ENCODE measurements at regions not wholly inside any gene's neighbourhood (a gene's known extent, or its start where the extent isn't known, plus 50 kb on each side); places are given as distances from the start of the nearest gene placed in this dataset.
"Not testable (repeated sequence)": the region's sequence is repeated elsewhere in the genome, so short reads cannot be mapped to it uniquely, and the experiment has no call there.

DNA sequence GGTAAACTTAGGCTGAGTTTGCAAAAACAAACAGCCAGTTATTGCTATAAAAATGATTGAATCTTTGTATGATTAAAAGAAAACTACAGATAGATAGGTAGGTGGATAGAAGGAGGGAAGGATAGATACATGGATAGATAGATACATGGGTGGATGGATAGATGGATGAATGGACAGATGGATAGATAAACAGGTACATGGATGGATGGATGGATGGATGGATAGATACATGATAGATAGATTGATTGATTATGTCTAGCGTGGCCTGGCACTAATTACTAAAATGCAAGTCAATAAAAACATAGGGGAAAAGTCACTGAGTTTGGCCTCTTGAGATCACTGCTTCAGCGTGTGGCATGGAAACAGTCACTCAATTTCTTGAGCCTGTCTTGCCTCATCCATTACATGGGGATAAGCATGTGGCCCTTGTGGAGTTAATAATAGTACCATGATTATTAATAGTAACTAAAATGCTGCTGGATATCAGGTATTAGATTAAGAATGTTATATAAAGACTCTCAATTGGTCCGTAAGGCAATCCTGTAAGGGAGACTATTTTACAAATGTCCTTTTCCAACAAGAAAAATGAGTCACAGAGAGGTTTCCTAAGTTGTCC is 184.9 kb downstream of the HS3ST3A1 start:
- Mint-ChIP-seq H3K4me1 (no peaks in the 10 kb centered on the region), H3K27me3 (peaks cover 12% of the 10 kb centered on the region), H3K4me3 (no peak overlapping the region), H3K36me3 (no peaks in the 10 kb centered on the region), H3K27ac (no peak overlapping the region), H3K9me3 (peaks cover 4% of the 10 kb centered on the region)
- no peak for DNase-seq (ENCODE audit: low spot score in 2 of 2)
- no peak for ATAC-seq (ENCODE audit: low read depth)

DNA sequence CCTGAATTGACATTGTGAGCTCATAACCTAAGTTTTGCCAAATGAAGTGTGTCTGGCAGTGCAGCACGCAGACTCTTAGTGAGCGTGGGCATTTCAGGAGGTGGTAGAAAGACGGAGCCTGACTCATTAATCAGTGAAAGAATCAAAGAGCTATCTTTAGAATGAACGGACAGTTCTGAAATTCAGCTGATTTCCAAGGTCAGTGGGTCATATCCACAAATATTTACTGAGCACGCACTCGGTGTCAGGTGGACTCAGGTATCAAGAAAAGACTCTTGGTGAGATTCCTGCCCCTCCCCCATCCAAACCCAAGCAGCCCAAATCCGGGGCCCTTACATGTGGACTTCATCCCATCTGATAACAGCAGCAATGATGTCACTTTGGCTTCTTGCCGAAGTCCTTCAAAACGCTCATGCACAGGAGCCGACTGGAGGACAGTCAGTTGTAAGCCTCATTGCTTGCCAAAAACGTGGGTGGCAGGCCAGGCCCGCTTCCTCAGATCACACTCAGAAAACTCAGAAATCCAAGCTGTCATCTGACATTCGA is 185.8 kb downstream of the HS3ST3A1 start:
- Mint-ChIP-seq H3K27me3 (peaks cover 9% of the 10 kb centered on the region), H3K9me3 (peaks cover 4% of the 10 kb centered on the region), H3K27ac (no peak overlapping the region), H3K4me1 (no peaks in the 10 kb centered on the region), H3K36me3 (no peaks in the 10 kb centered on the region), H3K4me3 (no peak overlapping the region)
- ATAC-seq (ENCODE audit: low read depth) (no peak), DNase-seq (ENCODE audit: low spot score in 2 of 2) (no peak)

DNA sequence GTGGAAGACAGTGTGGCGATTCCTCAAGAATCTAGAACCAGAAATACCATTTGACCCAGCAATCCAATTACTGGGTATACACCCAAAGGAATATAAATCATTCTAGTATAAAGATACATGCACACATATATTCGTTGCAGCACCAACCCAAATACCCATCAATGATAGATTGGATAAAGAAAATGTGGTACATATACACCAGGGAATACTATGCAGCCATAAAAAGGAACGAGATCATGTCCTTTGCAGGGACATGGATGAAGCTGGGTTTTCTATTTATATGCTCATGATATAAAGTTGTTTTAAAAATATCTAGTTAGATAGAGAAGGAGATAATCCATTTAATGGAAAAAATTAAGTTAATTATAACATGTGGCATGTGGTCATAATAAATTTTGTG is 186.5 kb downstream of the HS3ST3A1 start:
- ATAC-seq (ENCODE audit: low read depth); DNase-seq (ENCODE audit: low spot score in 2 of 2); H3K36me3 Mint-ChIP-seq; H3K4me3 Mint-ChIP-seq; H3K4me1 Mint-ChIP-seq; H3K9me3 Mint-ChIP-seq; H3K27ac Mint-ChIP-seq; H3K27me3 Mint-ChIP-seq: not testable (repeated sequence)

DNA sequence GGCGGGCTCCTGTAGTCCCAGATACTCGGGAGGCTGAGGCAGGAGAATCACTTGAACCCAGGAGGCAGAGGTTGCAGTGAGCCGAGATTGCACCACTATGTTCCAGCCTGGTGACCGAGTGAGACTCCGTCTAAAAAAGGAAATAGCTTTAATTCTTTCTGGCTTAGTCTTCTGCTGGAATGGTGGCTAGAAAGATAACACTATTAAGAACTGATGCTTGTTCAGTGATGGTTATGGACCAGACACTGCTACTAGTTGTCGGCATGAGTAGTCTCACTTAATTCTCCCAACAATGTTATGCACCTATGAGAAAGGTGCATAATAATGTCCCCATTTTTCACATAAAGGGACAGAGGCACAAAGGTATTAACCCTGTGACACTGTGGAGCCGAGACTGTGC is 188.7 kb downstream of the HS3ST3A1 start:
- H3K27me3 Mint-ChIP-seq: peaks cover 2% of the 10 kb centered on the region
- DNase-seq (ENCODE audit: low spot score in 2 of 2): no peak
- ATAC-seq (ENCODE audit: low read depth): no peak
- no peaks in the 10 kb centered on the region for H3K4me1 Mint-ChIP-seq
- peaks cover 2% of the 10 kb centered on the region for H3K9me3 Mint-ChIP-seq
- no peak overlapping the region for H3K27ac Mint-ChIP-seq
- H3K4me3 Mint-ChIP-seq: no peak overlapping the region
- no peaks in the 10 kb centered on the region for H3K36me3 Mint-ChIP-seq

DNA sequence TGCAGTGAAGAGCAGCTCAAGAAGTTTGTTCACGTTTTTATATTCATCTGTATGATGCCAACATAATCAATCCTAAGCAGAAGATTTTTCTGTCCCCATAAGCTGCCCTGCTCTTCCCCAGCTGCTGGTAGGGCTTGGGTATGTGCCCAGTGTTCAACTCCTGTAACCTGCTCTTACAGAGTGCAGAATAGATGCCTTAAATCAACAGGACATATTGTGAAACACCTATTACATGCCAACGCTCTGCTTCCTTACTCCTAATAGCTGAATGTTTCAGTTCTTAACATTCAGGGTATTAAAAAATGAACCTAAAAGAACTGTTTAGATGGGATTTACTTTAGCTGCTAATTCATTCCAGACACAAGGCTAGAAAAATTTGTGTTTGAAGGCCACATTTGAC is 190.9 kb downstream of the HS3ST3A1 start:
- no peaks in the 10 kb centered on the region for H3K4me1 Mint-ChIP-seq
- H3K27me3 Mint-ChIP-seq: no peaks in the 10 kb centered on the region
- H3K27ac Mint-ChIP-seq: no peak overlapping the region
- no peaks in the 10 kb centered on the region for H3K36me3 Mint-ChIP-seq
- H3K9me3 Mint-ChIP-seq: no peaks in the 10 kb centered on the region
- no peak for ATAC-seq (ENCODE audit: low read depth)
- H3K4me3 Mint-ChIP-seq: no peak overlapping the region
- no peak for DNase-seq (ENCODE audit: low spot score in 2 of 2)

DNA sequence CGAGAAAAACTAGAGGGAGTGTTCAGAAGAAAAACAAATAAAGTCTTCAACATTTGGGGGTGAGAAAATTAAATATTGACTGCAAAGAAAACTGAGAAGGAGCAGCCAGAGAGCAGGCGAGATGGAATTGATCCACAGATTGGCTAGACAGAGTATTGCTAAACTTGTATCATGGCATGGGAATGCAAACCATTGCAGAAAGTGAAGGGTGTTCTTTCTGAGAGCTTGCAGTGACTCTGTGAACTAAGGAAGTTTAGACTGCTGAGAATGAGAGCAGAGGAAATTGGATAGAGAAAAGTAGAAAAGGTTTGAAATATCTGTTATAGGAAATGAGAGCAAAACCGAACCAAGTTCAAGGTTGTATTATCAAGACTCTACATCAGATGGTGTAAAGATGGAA is 191.5 kb downstream of the HS3ST3A1 start:
- no peak overlapping the region for H3K4me3 Mint-ChIP-seq
- ATAC-seq (ENCODE audit: low read depth): no peak

DNA sequence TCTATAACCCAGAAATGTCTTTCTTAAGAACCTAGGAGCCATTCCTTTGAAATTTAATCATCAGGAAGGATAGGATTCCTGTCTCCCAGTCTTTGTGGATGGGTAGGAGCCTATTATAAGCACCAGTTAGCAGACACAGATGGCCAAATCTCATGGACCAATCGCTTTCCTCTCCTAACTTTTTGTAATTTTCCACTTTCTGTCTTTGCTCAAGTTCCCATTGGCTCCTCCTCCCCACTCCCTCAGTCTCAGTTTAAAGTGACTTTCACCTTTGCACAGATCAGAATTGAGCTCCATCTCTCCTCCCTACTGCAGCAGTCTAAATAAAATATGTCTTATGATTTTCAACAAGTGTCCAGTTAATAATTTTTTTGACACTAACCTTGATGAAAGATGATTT is 192.3 kb downstream of the HS3ST3A1 start:
- Mint-ChIP-seq H3K4me1 (no peaks in the 10 kb centered on the region), H3K36me3 (no peaks in the 10 kb centered on the region), H3K27me3 (no peaks in the 10 kb centered on the region), H3K9me3 (no peaks in the 10 kb centered on the region), H3K4me3 (no peak overlapping the region), H3K27ac (no peak overlapping the region)
- DNase-seq (ENCODE audit: low spot score in 2 of 2): no peak
- no peak for ATAC-seq (ENCODE audit: low read depth)

More for the DNA sequence above, 191.5 kb downstream of the HS3ST3A1 start:
- Mint-ChIP-seq H3K27me3 (no peaks in the 10 kb centered on the region), H3K36me3 (no peaks in the 10 kb centered on the region), H3K4me1 (no peaks in the 10 kb centered on the region), H3K27ac (no peak overlapping the region), H3K9me3 (no peaks in the 10 kb centered on the region)
- DNase-seq (ENCODE audit: low spot score in 2 of 2): no peak

DNA sequence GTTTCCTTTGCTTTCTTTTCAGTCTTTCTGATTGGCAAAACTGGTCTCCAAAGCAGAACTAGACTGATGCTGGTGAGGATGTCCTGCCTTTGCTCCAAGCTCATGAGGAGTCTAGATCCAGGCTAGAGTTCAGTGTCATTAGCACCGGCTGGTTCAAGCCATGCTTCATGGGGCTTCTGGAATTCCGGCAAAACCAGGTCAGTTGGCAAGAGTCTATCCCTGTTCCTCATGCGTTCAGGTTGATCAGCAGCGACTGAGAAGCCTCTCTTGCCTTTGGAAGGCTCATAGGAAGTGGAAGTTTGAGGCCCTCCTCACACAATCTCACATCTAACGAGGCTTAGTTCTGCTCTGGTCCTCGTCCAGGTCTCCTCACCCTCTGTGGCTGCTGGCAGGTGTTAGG is 194.3 kb downstream of the HS3ST3A1 start:
- ATAC-seq (ENCODE audit: low read depth): no peak

DNA sequence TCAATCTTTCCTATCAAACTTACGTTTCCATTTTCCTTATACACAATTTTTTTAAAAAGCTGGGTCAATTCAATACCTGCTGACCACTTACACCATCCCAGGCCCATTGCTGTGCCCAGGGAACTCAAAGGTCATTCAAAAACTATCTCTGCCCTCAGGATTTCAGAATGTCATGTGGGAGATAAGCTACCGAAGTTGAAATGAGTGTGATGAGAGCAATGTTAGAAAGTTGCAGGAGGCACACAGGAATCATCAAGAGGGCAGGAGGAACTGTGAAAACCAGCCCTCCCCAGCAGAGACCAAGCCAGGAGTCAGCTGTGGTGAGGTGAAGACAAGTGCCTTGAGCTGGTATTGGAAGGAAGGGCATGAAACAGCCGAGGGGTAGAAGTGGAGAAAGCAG is 195.9 kb downstream of the HS3ST3A1 start:
- H3K4me1 Mint-ChIP-seq: no peaks in the 10 kb centered on the region
- H3K9me3 Mint-ChIP-seq: no peaks in the 10 kb centered on the region
- no peaks in the 10 kb centered on the region for H3K27me3 Mint-ChIP-seq
- no peak overlapping the region for H3K27ac Mint-ChIP-seq
- no peaks in the 10 kb centered on the region for H3K36me3 Mint-ChIP-seq
- no peak for ATAC-seq (ENCODE audit: low read depth)
- no peak for DNase-seq (ENCODE audit: low spot score in 2 of 2)
- H3K4me3 Mint-ChIP-seq: no peak overlapping the region

More for the DNA sequence above, 194.3 kb downstream of the HS3ST3A1 start:
- H3K4me3 Mint-ChIP-seq: no peak overlapping the region
- no peak for DNase-seq (ENCODE audit: low spot score in 2 of 2)
- no peaks in the 10 kb centered on the region for H3K9me3 Mint-ChIP-seq
- no peaks in the 10 kb centered on the region for H3K4me1 Mint-ChIP-seq
- H3K36me3 Mint-ChIP-seq: no peaks in the 10 kb centered on the region
- H3K27me3 Mint-ChIP-seq: no peaks in the 10 kb centered on the region
- H3K27ac Mint-ChIP-seq: no peak overlapping the region

DNA sequence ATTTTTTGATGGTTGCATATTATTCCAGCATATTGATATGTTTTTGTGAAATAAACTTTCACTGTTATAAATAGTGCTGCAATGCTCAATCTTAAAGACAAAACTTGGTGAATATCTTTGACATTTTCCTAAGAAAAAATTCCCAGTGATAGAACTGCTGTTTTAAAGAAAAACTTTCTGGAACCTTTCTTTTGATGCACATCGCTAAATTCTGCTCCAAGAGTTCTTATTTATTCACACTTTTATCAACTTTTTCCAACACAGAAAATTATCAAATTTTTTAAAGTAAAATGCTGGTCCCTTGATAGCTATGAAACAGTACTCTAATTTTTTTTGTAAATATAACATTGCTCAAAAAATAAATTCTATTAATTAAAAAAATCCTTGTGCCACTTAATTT is 196.6 kb downstream of the HS3ST3A1 start:
- Mint-ChIP-seq H3K27ac (no peak overlapping the region), H3K9me3 (no peaks in the 10 kb centered on the region), H3K4me3 (no peak overlapping the region), H3K36me3 (no peaks in the 10 kb centered on the region), H3K4me1 (no peaks in the 10 kb centered on the region), H3K27me3 (peaks cover 2% of the 10 kb centered on the region)
- no peak for ATAC-seq (ENCODE audit: low read depth)
- DNase-seq (ENCODE audit: low spot score in 2 of 2): no peak

DNA sequence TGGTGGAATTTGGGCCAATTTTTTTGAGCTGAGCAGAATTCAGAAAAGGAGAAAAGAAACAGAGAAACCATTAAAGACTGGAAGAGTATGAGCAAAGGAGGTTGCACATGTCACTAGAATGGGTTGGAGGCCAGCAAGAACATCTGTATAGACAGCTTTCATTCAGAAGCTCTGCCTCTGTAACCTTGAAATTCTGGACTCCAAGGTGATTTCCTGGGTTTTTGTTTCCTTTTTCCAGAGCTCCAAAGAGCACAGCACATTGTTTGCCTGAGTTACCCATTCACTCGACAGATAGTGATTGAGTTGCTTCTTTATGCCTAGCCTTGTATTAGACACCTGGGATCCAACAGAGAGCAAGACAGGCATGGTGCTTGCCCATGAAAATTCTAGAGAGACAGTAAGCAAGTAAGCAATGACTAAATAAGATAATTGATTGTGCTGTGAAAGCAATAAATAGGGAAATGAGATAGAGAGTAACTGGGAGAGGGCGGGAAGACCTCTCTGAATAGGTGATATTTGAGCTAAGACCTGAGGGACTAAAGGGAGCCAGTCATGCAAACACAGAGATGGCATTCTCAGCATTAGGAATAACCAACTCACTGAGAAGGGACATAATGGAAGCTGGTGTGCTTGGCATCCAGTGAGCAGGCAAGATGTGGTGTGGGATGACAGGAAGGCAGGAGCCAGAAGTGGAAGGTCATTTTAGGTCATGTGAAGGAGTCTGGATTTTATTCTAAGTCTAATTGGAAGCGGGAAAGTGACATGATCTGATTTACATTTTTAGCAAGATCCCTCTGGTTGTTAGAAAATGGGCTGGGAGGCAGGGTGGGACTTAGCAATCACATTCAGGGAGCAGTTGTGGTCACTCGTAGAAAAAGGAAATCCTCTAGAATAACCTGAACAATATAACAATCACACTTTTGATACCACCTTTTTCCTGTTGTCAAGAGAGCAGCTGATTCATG is 197.5 kb downstream of the HS3ST3A1 start:
- no peak for DNase-seq (ENCODE audit: low spot score in 2 of 2)
- peaks cover 2% of the 10 kb centered on the region for H3K27me3 Mint-ChIP-seq

DNA sequence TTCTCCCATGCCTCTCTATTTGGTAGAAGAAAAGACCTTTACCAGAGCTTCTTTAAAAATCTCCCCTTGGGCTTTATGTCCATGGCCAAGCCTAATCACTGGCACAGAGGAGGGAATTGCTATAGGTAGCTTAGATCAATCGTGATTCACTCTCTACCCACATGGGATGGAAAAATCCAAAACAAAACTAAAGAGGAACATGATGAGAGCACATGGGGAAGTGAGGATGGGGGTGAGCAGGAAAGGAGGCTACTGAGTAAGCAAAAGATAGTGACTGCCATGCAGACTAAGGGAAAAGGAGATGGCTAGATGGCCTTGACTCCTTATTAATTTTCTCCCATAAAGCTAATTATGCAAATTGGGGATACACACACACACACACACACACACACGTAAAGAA is 201.2 kb downstream of the HS3ST3A1 start:
- H3K27ac Mint-ChIP-seq: no peak overlapping the region
- no peaks in the 10 kb centered on the region for H3K36me3 Mint-ChIP-seq
- no peak for ATAC-seq (ENCODE audit: low read depth)

More for the DNA sequence above, 197.5 kb downstream of the HS3ST3A1 start:
- Mint-ChIP-seq H3K9me3 (no peaks in the 10 kb centered on the region), H3K36me3 (no peaks in the 10 kb centered on the region), H3K27ac (no peak overlapping the region), H3K4me1 (no peaks in the 10 kb centered on the region), H3K4me3 (no peak overlapping the region)
- no peak for ATAC-seq (ENCODE audit: low read depth)

DNA sequence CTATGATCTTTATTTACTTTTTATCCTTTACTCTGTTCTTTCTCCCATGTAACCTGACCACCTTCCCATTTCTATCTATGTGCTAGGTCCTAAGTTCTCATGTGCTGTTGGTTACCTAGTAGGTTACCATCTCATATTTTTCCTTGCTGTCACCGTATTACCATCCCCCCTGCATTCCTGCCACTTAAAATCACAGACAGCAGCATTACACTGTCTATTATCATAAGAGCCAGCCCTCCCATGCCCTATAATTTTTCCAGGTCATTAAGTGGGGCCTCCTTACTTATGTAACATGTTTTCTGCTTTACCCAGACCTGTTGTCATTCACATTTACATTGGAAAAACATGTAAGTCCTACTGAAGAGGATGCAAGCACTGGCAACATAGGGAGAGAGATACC is 202.9 kb downstream of the HS3ST3A1 start:
- DNase-seq (ENCODE audit: low spot score in 2 of 2) (no peak), ATAC-seq (ENCODE audit: low read depth) (no peak)
- Mint-ChIP-seq H3K4me1 (no peaks in the 10 kb centered on the region), H3K27me3 (peaks cover 2% of the 10 kb centered on the region), H3K9me3 (no peaks in the 10 kb centered on the region), H3K36me3 (no peaks in the 10 kb centered on the region), H3K4me3 (no peak overlapping the region), H3K27ac (no peak overlapping the region)

More for the DNA sequence above, 201.2 kb downstream of the HS3ST3A1 start:
- no peak for DNase-seq (ENCODE audit: low spot score in 2 of 2)
- Mint-ChIP-seq H3K9me3 (no peaks in the 10 kb centered on the region), H3K4me3 (no peak overlapping the region), H3K27me3 (peaks cover 2% of the 10 kb centered on the region), H3K4me1 (no peaks in the 10 kb centered on the region)

DNA sequence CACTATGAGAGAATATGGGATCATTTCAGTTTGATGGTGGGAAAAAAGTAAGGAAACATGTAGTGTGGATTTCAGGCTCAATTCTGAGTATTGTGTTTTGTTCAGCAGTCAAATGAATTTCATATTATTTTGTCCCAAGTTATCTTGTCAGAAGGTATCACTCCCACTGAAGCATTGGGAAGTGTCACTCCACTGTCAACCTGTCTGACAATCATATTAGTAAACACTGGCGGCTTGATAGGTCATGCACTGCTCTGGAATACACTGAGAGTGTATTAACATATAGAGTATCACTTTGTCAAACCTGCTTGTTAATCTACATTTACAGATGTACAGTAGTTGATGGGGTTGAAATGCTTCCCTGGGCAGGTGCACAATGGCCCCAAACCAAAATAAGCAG is 203.6 kb downstream of the HS3ST3A1 start:
- Mint-ChIP-seq H3K4me3 (no peak overlapping the region), H3K4me1 (no peaks in the 10 kb centered on the region), H3K36me3 (no peaks in the 10 kb centered on the region), H3K9me3 (no peaks in the 10 kb centered on the region), H3K27ac (no peak overlapping the region), H3K27me3 (peaks cover 2% of the 10 kb centered on the region)
- DNase-seq (ENCODE audit: low spot score in 2 of 2) (no peak), ATAC-seq (ENCODE audit: low read depth) (no peak)
